K562 (cell line): ENCODE measurements at regions not wholly inside any gene's neighbourhood (a gene's known extent, or its start where the extent isn't known, plus 50 kb on each side); places are given as distances from the start of the nearest gene placed in this dataset.

ENCODE experiments used
- ATAC-seq: fragments of 200-7000 bp; cut with Tn5 transposase; 3 replicates; pipeline ENCODE4 v1.9.1; 2020; ENCODE audit warnings: moderate library complexity
- BruUV-seq: library from RNA; stranded (reverse); fragments of 400-500 nt; replicated peaks from 2 replicates; lab custom pipeline; 2021; lab: Mats Ljungman, UMichigan
- CTCF ChIA-PET: fragments of 300-600 bp; formaldehyde crosslinking; extraction: SDS; loops from one replicate; lab custom pipeline; 2021; ENCODE audit warnings: low intra/inter-chr PET ratio; lab: Yijun Ruan, JAX
- POLR2A ChIA-PET: fragments of 300-600, 350-650 bp; sonication (Branson Sonifier 250); formaldehyde crosslinking; extraction: SDS; loops from one replicate; lab custom pipeline; 2021; ENCODE audit warnings: antibody characterized with exemption, inconsistent platforms; lab: Yijun Ruan, JAX
- DNase-seq, 4 experiments: peaks; one replicate each; pipeline versions ENCODE4 v3.0.0 to v3.0.0-alpha.2; 2011 to 2018; ENCODE audit warnings: low spot score in 3 of 4, mixed read lengths in 3 of 4; ENCODE audit errors: extremely low read depth in 1 of 4
- FAIRE-seq: peaks from 2 replicates; lab custom pipeline; 2011; peaks lifted over from hg19 to GRCh38; lab: Jason Lieb, UNC
- H2AFZ ChIP-seq: 2 replicates; pipeline ENCODE4 v1.6.0; 2011; ENCODE audit warnings: low read depth, low read length, control low read depth, inconsistent platforms
- H3K27ac ChIP-seq: fragments of 200-600 bp; 3 replicates; pipeline ENCODE4 v1.8.0; 2011; ENCODE audit warnings: low read depth, mild to moderate bottlenecking, control low read depth, inconsistent platforms, low read length, moderate library complexity, mixed read lengths; ENCODE audit errors: extremely low read depth
- H3K27me3 ChIP-seq, 2 experiments: fragments of 300-600 bp in 1 of 2; 2 replicates in 1 of 2; 3 replicates in 1 of 2; pipeline versions ENCODE4 v1.6.0 to v1.8.0; 2011; ENCODE audit warnings: inconsistent platforms in 2 of 2, low read length in 2 of 2, mild to moderate bottlenecking in 1 of 2, mixed read lengths in 1 of 2, moderate library complexity in 1 of 2; ENCODE audit not compliant: control insufficient read depth in 2 of 2, insufficient read depth in 2 of 2
- H3K36me3 ChIP-seq: fragments of 300-600 bp; 3 replicates; pipeline ENCODE4 v1.8.0; 2011; ENCODE audit warnings: mild to moderate bottlenecking, low read length, inconsistent platforms; ENCODE audit not compliant: control insufficient read depth, insufficient read depth
- H3K4me1 ChIP-seq, 2 experiments: fragments of 200-600 bp in 1 of 2; replicated peaks in 1 of 2; 2 replicates in 1 of 2; 3 replicates in 1 of 2; pipeline versions ENCODE4 v1.5.1 to v1.8.0; 2011; ENCODE audit warnings: inconsistent platforms in 2 of 2, low read length in 2 of 2, mild to moderate bottlenecking in 1 of 2, mixed read lengths in 1 of 2, moderate library complexity in 1 of 2; ENCODE audit not compliant: control insufficient read depth in 2 of 2, insufficient read depth in 2 of 2
- H3K4me2 ChIP-seq: 2 replicates; pipeline ENCODE4 v1.6.1; 2011; ENCODE audit warnings: low read length, control low read depth, inconsistent platforms, mixed read lengths; ENCODE audit not compliant: insufficient read depth
- H3K4me3 ChIP-seq: fragments of 200-600 bp; sonication (generic), shearing (Covaris generic); 2 replicates; pipeline ENCODE4 v1.5.1; 2016; ENCODE audit warnings: control low read depth, inconsistent platforms
- H3K79me2 ChIP-seq: fragments of 200-600 bp; 3 replicates; pipeline ENCODE4 v1.8.0; 2011; ENCODE audit warnings: low read length, inconsistent platforms; ENCODE audit not compliant: control insufficient read depth, insufficient read depth
- H3K9ac ChIP-seq, 2 experiments: 2 replicates each; pipeline versions ENCODE4 v1.6.0 to v1.6.1; 2011; ENCODE audit warnings: low read depth in 2 of 2, low read length in 2 of 2, control low read depth in 1 of 2, inconsistent platforms in 1 of 2, mild to moderate bottlenecking in 1 of 2, mixed read lengths in 1 of 2; ENCODE audit not compliant: insufficient read depth in 1 of 2
- H3K9me1 ChIP-seq: one replicate; pipeline ENCODE4 v1.6.0; 2011; ENCODE audit warnings: inconsistent platforms, mild to moderate bottlenecking, low read length, moderate library complexity; ENCODE audit not compliant: control insufficient read depth, insufficient read depth
- H3K9me3 ChIP-seq: replicated peaks from 2 replicates; pipeline ENCODE4 v1.5.1; 2011; ENCODE audit warnings: low read depth, low read length, inconsistent platforms; ENCODE audit not compliant: control insufficient read depth, insufficient read depth
- H4K20me1 ChIP-seq: replicated peaks from 2 replicates; pipeline ENCODE4 v1.6.1; 2011; ENCODE audit warnings: low read length, inconsistent platforms, mixed read lengths; ENCODE audit not compliant: control insufficient read depth, insufficient read depth
- E2F4 ChIP-seq: sonication (generic); formaldehyde crosslinking; IDR thresholded peaks from 2 replicates; pipeline ENCODE4 v1.8.0; 2022; ENCODE audit warnings: mild to moderate bottlenecking, low read depth, missing genetic modification reagents
- NFIC ChIP-seq: fragments of 450-650 bp; IDR thresholded peaks from 2 replicates; pipeline ENCODE4 v1.6.1; 2017; ENCODE audit warnings: mild to moderate bottlenecking, inconsistent platforms
- THRAP3 ChIP-seq: fragments of 450-650 bp; IDR thresholded peaks from 2 replicates; pipeline ENCODE4 v1.6.1; 2016; ENCODE audit warnings: mild to moderate bottlenecking, inconsistent platforms, borderline replicate concordance
- ZNF175 ChIP-seq: fragments of 200-800 bp; sonication (Bioruptor generic); IDR thresholded peaks from 2 replicates; pipeline ENCODE4 v1.6.1; 2016; ENCODE audit warnings: low read depth, mild to moderate bottlenecking, missing genetic modification characterization, missing compliant biosample characterization
- ZNF449 ChIP-seq: fragments of 250-450 bp; sonication (Bioruptor Pico); IDR thresholded peaks from 2 replicates; pipeline ENCODE4 v1.8.0; 2022; ENCODE audit warnings: moderate library complexity, mild to moderate bottlenecking, inconsistent platforms
- WGBS: fragments of 100-300 bp; shearing (Covaris generic); methylation state at CpG from one replicate; pipeline ENCODE4 v1.1.6; 2016; ENCODE audit warnings: low coverage, mixed read lengths; ENCODE audit not compliant: insufficient coverage; ENCODE audit errors: missing lambda C conversion rate; 5-methylcytosine and 5-hydroxymethylcytosine counted together
- in situ Hi-C: fragments of 300-500 bp; cut with MboI; formaldehyde crosslinking; loops from 4 replicates; pipeline ENCODE4 v1.15.0; 2018; ENCODE audit warnings: inconsistent platforms, mixed read lengths
- intact Hi-C: fragments of 100-400 bp; cut with micrococcal nuclease; formaldehyde crosslinking; loops from 2 replicates; pipeline ENCODE4 v1.14.2; 2022

- no peak for TF ChIP-seq ZNF449 (CRISPR knock-in tag)
- TF ChIP-seq THRAP3: no peak
- no peak for TF ChIP-seq E2F4 (CRISPR knock-in tag)
- TF ChIP-seq, all 486 proteins: peak for 0
Measured at GRCh38 chr2:241999184-241999583, 129.7 kb downstream of the RTP5 start (continued).

GRCh38 chr2:242001853-242002252 is 132.3 kb downstream of the RTP5 start:
- in situ Hi-C loops: no loop called here

More at GRCh38 chr2:242001853-242002252, 132.3 kb downstream of the RTP5 start:
- Histone ChIP-seq H3K4me2 (no peak overlapping the region), H3K79me2 (no peaks in the 10 kb centered on the region), H3K27ac (no peak overlapping the region), H3K9me3 (no peaks in the 10 kb centered on the region), H3K4me1 (peaks cover 0 to 7% of the 10 kb centered on the region in 2 experiments; a peak in 2 of 5 replicates), H3K27me3 (peaks cover 6 to 52% of the 10 kb centered on the region in 2 experiments)
- peak; percentile 35; the same call in 1 of the 3 replicates for ATAC-seq
- CTCF ChIA-PET: no interaction called here
- TF ChIP-seq ZNF175 (CRISPR knock-in tag) (no peak), NFIC (peak; percentile 63)
- TF ChIP-seq, all 486 proteins: peak for 1
- Histone ChIP-seq H3K4me3 (no peak overlapping the region), H4K20me1 (no peaks in the 10 kb centered on the region), H2AFZ (no peak overlapping the region), H3K36me3 (no peaks in the 10 kb centered on the region), H3K9ac (no peak overlapping the region; a peak in 1 of 4 replicates), H3K9me1 (no peaks in the 10 kb centered on the region)
- intact Hi-C loops: no loop called here
- DNase-seq (no peak), FAIRE-seq (no peak)
- BruUV-seq: no TSS peak
- POLR2A ChIA-PET: interaction anchor here (0.6 kb wide), 1 partner anchor 1460 kb away, joined by 4 read pairs; no protein-coding TSS in a partner anchor
- WGBS: 3% methylated on average over 8 of the region's 8 CpGs
